HG02973 (cell line): ENCODE measurements at regions not wholly inside any gene's neighbourhood (a gene's known extent, or its start where the extent isn't known, plus 50 kb on each side); places are given as distances from the start of the nearest gene placed in this dataset.
"Not testable (repeated sequence)": the region's sequence is repeated elsewhere in the genome, so short reads cannot be mapped to it uniquely, and the experiment has no call there.

Experiments used
- ATAC-seq: cut with Tn5 transposase; IDR thresholded peaks from one replicate; pipeline ENCODE4 v1.9.1; 2021; ENCODE audit warnings: moderate library complexity; ENCODE audit not compliant: unreplicated experiment

GRCh38 chr4:112085156-112086035 lies 59.9 kb upstream of the FAM241A start:
- no peak for ATAC-seq

DNA sequence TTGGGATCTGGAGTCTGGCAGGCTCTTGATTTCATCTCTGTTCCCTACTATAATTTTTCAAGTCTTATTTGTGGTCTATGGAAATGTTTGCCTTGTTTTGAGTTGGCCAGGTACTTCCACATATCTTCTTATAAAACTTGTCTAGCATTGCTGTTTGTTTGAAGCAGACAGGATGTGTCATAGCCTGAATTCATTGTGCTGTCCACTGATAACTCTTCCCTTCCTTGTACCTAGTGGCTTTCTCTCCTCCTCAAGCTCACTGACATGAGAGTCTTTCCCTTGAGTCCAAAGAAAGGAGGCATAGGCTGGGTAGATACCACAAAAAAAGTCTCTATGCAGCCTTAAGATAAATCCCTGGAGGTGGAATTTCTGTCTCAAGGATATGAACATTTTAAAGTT lies 59.2 kb upstream of the FAM241A start:
- no peak for ATAC-seq

DNA sequence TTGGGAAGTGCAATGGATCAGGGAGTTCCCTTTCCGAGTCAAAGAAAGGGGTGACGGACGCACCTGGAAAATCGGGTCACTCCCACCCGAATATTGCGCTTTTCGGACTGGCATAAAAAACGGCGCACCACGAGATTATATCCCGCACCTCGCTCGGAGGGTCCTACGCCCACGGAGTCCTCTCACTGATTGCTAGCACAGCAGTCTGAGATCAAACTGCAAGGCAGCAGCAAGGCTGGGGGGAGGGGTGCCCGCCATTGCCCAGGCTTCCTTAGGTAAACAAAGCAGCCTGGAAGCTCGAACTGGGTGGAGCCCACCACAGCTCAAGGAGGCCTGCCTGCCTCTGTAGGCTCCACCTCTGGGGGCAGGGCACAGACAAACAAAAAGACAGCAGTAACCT lies 58.6 kb upstream of the FAM241A start:
- ATAC-seq: not testable (repeated sequence)

- not testable (repeated sequence) for ATAC-seq
Measured at GRCh38 chr4:112092330-112092729, 52.9 kb upstream of the FAM241A start.

GRCh38 chr4:112093636-112094202 lies 51.5 kb upstream of the FAM241A start:
- no peak for ATAC-seq

DNA sequence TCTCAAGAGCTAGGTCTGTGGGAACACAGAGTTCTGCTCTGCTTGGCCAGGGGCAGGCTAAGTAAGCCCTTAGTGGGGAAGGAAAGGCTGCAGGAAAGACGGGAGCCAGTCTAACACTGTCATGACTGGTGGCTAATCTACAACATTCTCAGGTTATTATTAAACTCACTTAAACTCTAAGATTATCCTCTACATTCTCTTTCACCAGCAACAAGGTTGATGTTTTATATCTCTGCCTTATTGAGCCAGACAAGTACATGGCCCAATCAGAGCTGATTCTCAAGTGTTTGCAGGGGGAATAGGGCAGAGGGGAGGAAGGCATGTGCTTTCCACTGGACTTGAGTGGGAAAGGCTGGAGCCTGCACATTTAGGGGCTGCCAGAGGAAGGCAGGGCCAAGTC lies 50.9 kb upstream of the FAM241A start:
- ATAC-seq: no peak
